Activated B cell treated with CpG ODN at 0.5 μM for 24 hours (primary cell): ENCODE measurements at regions not wholly inside any gene's neighbourhood (a gene's known extent, or its start where the extent isn't known, plus 50 kb on each side); places are given as distances from the start of the nearest gene placed in this dataset.

Experiments used
- ATAC-seq: fragments of 200-7000 bp; cut with Tn5 transposase; one replicate; pipeline ENCODE4 v1.10.0; 2021; ENCODE audit warnings: low read depth, mild to moderate bottlenecking, moderate library complexity
- CTCF ChIA-PET: fragments of 350-600 bp; sonication (Branson Sonifier 250); formaldehyde crosslinking; loops from one replicate; lab custom pipeline; 2021; ENCODE audit warnings: antibody characterized with exemption; lab: Charles Lee
- POLR2A ChIA-PET: fragments of 350-600 bp; sonication (Branson Sonifier 250); formaldehyde crosslinking; loops from one replicate; lab custom pipeline; 2021; ENCODE audit warnings: antibody characterized with exemption; lab: Charles Lee
- DNase-seq: peaks from one replicate; pipeline ENCODE4 v3.0.0; 2022
- H3K27ac Mint-ChIP-seq: one replicate; pipeline ENCODE4 v1.8.0; 2020; ENCODE audit warnings: mixed read lengths
- H3K27me3 Mint-ChIP-seq: one replicate; pipeline ENCODE4 v1.8.0; 2021; ENCODE audit warnings: mixed read lengths
- H3K36me3 Mint-ChIP-seq: one replicate; pipeline ENCODE4 v1.8.0; 2021; ENCODE audit warnings: low read depth, mixed read lengths
- H3K4me1 Mint-ChIP-seq: one replicate; pipeline ENCODE4 v1.8.0; 2021; ENCODE audit warnings: mixed read lengths
- H3K4me3 Mint-ChIP-seq: one replicate; pipeline ENCODE4 v1.8.0; 2020; ENCODE audit warnings: mild to moderate bottlenecking, mixed read lengths
- H3K9me3 Mint-ChIP-seq: one replicate; pipeline ENCODE4 v1.8.0; 2020; ENCODE audit warnings: mixed read lengths
- intact Hi-C: fragments of 100-400 bp; cut with micrococcal nuclease; formaldehyde crosslinking; loops from one replicate; pipeline ENCODE4 v1.15.1; 2024
- TF ChIP-seq, protein P1 (sequence below): fragments of 200-600 bp; IDR thresholded peaks from one replicate; pipeline ENCODE4 v1.8.0; 2022; ENCODE audit warnings: antibody characterized with exemption, mild to moderate bottlenecking

- ATAC-seq (no peak), DNase-seq (no peak)
- no peaks in the 10 kb centered on the region for H3K36me3 Mint-ChIP-seq
- no peaks in the 10 kb centered on the region for H3K4me1 Mint-ChIP-seq
- H3K27ac Mint-ChIP-seq: no peak overlapping the region
- no peaks in the 10 kb centered on the region for H3K9me3 Mint-ChIP-seq
- no peak overlapping the region for H3K4me3 Mint-ChIP-seq
- H3K27me3 Mint-ChIP-seq: peaks cover 8% of the 10 kb centered on the region
- intact Hi-C loops: no loop called here
- POLR2A ChIA-PET: no interaction called here
- CTCF ChIA-PET: no interaction called here
- TF ChIP-seq, protein P1, sequence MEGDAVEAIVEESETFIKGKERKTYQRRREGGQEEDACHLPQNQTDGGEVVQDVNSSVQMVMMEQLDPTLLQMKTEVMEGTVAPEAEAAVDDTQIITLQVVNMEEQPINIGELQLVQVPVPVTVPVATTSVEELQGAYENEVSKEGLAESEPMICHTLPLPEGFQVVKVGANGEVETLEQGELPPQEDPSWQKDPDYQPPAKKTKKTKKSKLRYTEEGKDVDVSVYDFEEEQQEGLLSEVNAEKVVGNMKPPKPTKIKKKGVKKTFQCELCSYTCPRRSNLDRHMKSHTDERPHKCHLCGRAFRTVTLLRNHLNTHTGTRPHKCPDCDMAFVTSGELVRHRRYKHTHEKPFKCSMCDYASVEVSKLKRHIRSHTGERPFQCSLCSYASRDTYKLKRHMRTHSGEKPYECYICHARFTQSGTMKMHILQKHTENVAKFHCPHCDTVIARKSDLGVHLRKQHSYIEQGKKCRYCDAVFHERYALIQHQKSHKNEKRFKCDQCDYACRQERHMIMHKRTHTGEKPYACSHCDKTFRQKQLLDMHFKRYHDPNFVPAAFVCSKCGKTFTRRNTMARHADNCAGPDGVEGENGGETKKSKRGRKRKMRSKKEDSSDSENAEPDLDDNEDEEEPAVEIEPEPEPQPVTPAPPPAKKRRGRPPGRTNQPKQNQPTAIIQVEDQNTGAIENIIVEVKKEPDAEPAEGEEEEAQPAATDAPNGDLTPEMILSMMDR: no peak
Observed at GRCh38 chr9:3698076-3698475, 172.3 kb upstream of the RFX3 start.

- CTCF ChIA-PET: no interaction called here
- no peak overlapping the region for H3K4me3 Mint-ChIP-seq
- intact Hi-C loops: no loop called here
Observed at GRCh38 chr9:3696368-3696767, 170.6 kb upstream of the RFX3 start.

GRCh38 chr9:3692606-3693005, 166.8 kb upstream of the RFX3 start:
- ChIA-PET CTCF (no interaction called here), POLR2A (interaction anchor here (0.6 kb wide), 1 partner anchor 28 kb away, joined by 3 read pairs; no protein-coding TSS in a partner anchor)
- Mint-ChIP-seq H3K27ac (no peak overlapping the region), H3K27me3 (peaks cover 3% of the 10 kb centered on the region), H3K4me1 (no peaks in the 10 kb centered on the region), H3K36me3 (no peaks in the 10 kb centered on the region), H3K4me3 (no peak overlapping the region), H3K9me3 (no peaks in the 10 kb centered on the region)
- TF ChIP-seq, protein P1: no peak
- ATAC-seq: no peak
- DNase-seq: no peak
- intact Hi-C loops: no loop called here

More at GRCh38 chr9:3696368-3696767, 170.6 kb upstream of the RFX3 start:
- H3K27ac Mint-ChIP-seq: no peak overlapping the region
- no peaks in the 10 kb centered on the region for H3K4me1 Mint-ChIP-seq
- ATAC-seq (no peak), DNase-seq (no peak)
- no peaks in the 10 kb centered on the region for H3K9me3 Mint-ChIP-seq
- H3K36me3 Mint-ChIP-seq: no peaks in the 10 kb centered on the region
- TF ChIP-seq, protein P1: no peak
- H3K27me3 Mint-ChIP-seq: peaks cover 4% of the 10 kb centered on the region
- POLR2A ChIA-PET: no interaction called here

DNA sequence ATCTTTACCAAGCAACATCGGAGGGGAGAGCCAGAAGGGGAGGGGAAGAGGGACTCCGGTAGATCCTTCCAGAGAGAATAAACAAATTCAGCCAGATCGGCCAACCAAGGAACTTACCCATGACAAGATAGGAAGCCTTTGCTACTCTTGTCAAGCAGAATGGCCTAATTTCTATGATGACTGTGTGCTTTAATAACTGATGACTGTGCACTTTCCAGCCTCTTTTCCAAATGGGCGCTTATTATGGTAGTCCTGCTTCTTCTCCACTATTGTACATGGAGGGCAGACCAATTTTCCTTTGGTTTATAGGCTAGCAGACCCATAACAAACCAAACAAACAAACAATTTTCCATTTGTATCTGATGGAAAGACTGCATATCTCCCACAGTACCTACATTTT, 163.8 kb upstream of the RFX3 start:
- intact Hi-C loops: no loop called here
- DNase-seq: no peak
- Mint-ChIP-seq H3K27ac (no peak overlapping the region), H3K4me3 (no peak overlapping the region), H3K27me3 (peaks cover 3% of the 10 kb centered on the region), H3K9me3 (no peaks in the 10 kb centered on the region), H3K4me1 (no peaks in the 10 kb centered on the region), H3K36me3 (no peaks in the 10 kb centered on the region)
- TF ChIP-seq, protein P1: no peak
- ChIA-PET CTCF (no interaction called here), POLR2A (no interaction called here)
- no peak for ATAC-seq

- ChIA-PET POLR2A (no interaction called here), CTCF (no interaction called here)
- ATAC-seq: no peak
- TF ChIP-seq, protein P1: no peak
- H3K4me1 Mint-ChIP-seq: no peaks in the 10 kb centered on the region
- no peaks in the 10 kb centered on the region for H3K9me3 Mint-ChIP-seq
- no peak overlapping the region for H3K4me3 Mint-ChIP-seq
- H3K27ac Mint-ChIP-seq: no peak overlapping the region
- peaks cover 3% of the 10 kb centered on the region for H3K27me3 Mint-ChIP-seq
- H3K36me3 Mint-ChIP-seq: no peaks in the 10 kb centered on the region
- intact Hi-C loops: no loop called here
- no peak for DNase-seq
Observed at GRCh38 chr9:3687145-3687544, 161.3 kb upstream of the RFX3 start.
